G401.6 (cell line): ENCODE measurements at regions not wholly inside any gene's neighbourhood (a gene's known extent, or its start where the extent isn't known, plus 50 kb on each side); places are given as distances from the start of the nearest gene placed in this dataset.

Experiments
- FAIRE-seq: peaks from 2 replicates; lab custom pipeline; 2012; peaks lifted over from hg19 to GRCh38; lab: Jason Lieb, UNC

- FAIRE-seq, result no peak
Observed at GRCh38 chr3:11919390-11919789, 72.7 kb upstream of the TAMM41 start.

GRCh38 chr3:11924518-11924917 lies 77.8 kb upstream of the TAMM41 start:
- FAIRE-seq, result no peak

- FAIRE-seq, result no peak
Observed at GRCh38 chr3:11928381-11928780, 75.8 kb upstream of the SYN2 start.

- FAIRE-seq, result no peak
Observed at GRCh38 chr3:11929531-11929930, 74.7 kb upstream of the SYN2 start.

GRCh38 chr3:11930084-11930483 lies 74.1 kb upstream of the SYN2 start:
- FAIRE-seq, result no peak

GRCh38 chr3:11932636-11933035 lies 71.6 kb upstream of the SYN2 start:
- no peak for FAIRE-seq

- no peak for FAIRE-seq
Observed at GRCh38 chr3:11933529-11933928, 70.7 kb upstream of the SYN2 start.

GRCh38 chr3:11944052-11944673 lies 60.0 kb upstream of the SYN2 start:
- FAIRE-seq, result peak; percentile 85

GRCh38 chr3:11948331-11948730 lies 55.9 kb upstream of the SYN2 start:
- FAIRE-seq, result no peak

GRCh38 chr3:11948866-11949265 lies 55.3 kb upstream of the SYN2 start:
- no peak for FAIRE-seq

- FAIRE-seq, result no peak
Observed at GRCh38 chr3:11949351-11949750, 54.8 kb upstream of the SYN2 start.

GRCh38 chr3:11950576-11950975 lies 53.6 kb upstream of the SYN2 start:
- FAIRE-seq, result no peak

GRCh38 chr3:11953350-11953749 lies 50.8 kb upstream of the SYN2 start:
- no peak for FAIRE-seq

- FAIRE-seq, result no peak
Observed at GRCh38 chr3:11953778-11954177, 50.4 kb upstream of the SYN2 start.

- FAIRE-seq, result no peak
Observed at GRCh38 chr3:11954312-11954934, 49.8 kb upstream of the SYN2 start.
